DND-41 (cell line): ENCODE measurements at regions not wholly inside any gene's neighbourhood (a gene's known extent, or its start where the extent isn't known, plus 50 kb on each side); places are given as distances from the start of the nearest gene placed in this dataset.

Experiments
- CTCF ChIP-seq: IDR thresholded peaks from 2 replicates; pipeline ENCODE4 v1.5.1; 2012; ENCODE audit warnings: borderline replicate concordance, low read length, moderate library complexity, mild to moderate bottlenecking; ENCODE audit not compliant: poor library complexity, severe bottlenecking; ENCODE audit errors: extremely low read depth
- EZH2 ChIP-seq: IDR thresholded peaks from 3 replicates; pipeline ENCODE4 v1.6.1; 2012; ENCODE audit warnings: borderline replicate concordance, low read depth, mild to moderate bottlenecking, moderate library complexity, low read length, inconsistent platforms; ENCODE audit not compliant: severe bottlenecking

- TF ChIP-seq CTCF: no peak
- TF ChIP-seq EZH2: no peak
Measured at GRCh38 chr13:32946558-32946957, 69.7 kb upstream of the KL start.
